DND-41 (cell line): ENCODE measurements at regions not wholly inside any gene's neighbourhood (a gene's known extent, or its start where the extent isn't known, plus 50 kb on each side); places are given as distances from the start of the nearest gene placed in this dataset.

Source experiments
- CTCF ChIP-seq: IDR thresholded peaks from 2 replicates; pipeline ENCODE4 v1.5.1; 2012; ENCODE audit warnings: borderline replicate concordance, low read length, moderate library complexity, mild to moderate bottlenecking; ENCODE audit not compliant: poor library complexity, severe bottlenecking; ENCODE audit errors: extremely low read depth
- EZH2 ChIP-seq: IDR thresholded peaks from 3 replicates; pipeline ENCODE4 v1.6.1; 2012; ENCODE audit warnings: borderline replicate concordance, low read depth, mild to moderate bottlenecking, moderate library complexity, low read length, inconsistent platforms; ENCODE audit not compliant: severe bottlenecking

GRCh38 chr9:131800366-131800765 lies 60.5 kb upstream of the RAPGEF1 start:
- no peak for TF ChIP-seq CTCF
- TF ChIP-seq EZH2 = no peak
